K562 (cell line): ENCODE measurements at regions not wholly inside any gene's neighbourhood (a gene's known extent, or its start where the extent isn't known, plus 50 kb on each side); places are given as distances from the start of the nearest gene placed in this dataset.
A peak's percentile ranks its signal among the peaks of the same experiment; 100 is the strongest.

Experiments
- ATAC-seq: fragments of 200-7000 bp; cut with Tn5 transposase; 3 replicates; pipeline ENCODE4 v1.9.1; 2020; ENCODE audit warnings: moderate library complexity
- BruUV-seq: library from RNA; stranded (reverse); fragments of 400-500 nt; replicated peaks from 2 replicates; lab custom pipeline; 2021; lab: Mats Ljungman, UMichigan
- CTCF ChIA-PET: fragments of 300-600 bp; formaldehyde crosslinking; extraction: SDS; loops from one replicate; lab custom pipeline; 2021; ENCODE audit warnings: low intra/inter-chr PET ratio; lab: Yijun Ruan, JAX
- POLR2A ChIA-PET: fragments of 300-600, 350-650 bp; sonication (Branson Sonifier 250); formaldehyde crosslinking; extraction: SDS; loops from one replicate; lab custom pipeline; 2021; ENCODE audit warnings: antibody characterized with exemption, inconsistent platforms; lab: Yijun Ruan, JAX
- DNase-seq, 4 experiments: peaks; one replicate each; pipeline versions ENCODE4 v3.0.0 to v3.0.0-alpha.2; 2011 to 2018; ENCODE audit warnings: low spot score in 3 of 4, mixed read lengths in 3 of 4; ENCODE audit errors: extremely low read depth in 1 of 4
- FAIRE-seq: peaks from 2 replicates; lab custom pipeline; 2011; peaks lifted over from hg19 to GRCh38; lab: Jason Lieb, UNC
- H2AFZ ChIP-seq: 2 replicates; pipeline ENCODE4 v1.6.0; 2011; ENCODE audit warnings: low read depth, low read length, control low read depth, inconsistent platforms
- H3K27ac ChIP-seq: fragments of 200-600 bp; 3 replicates; pipeline ENCODE4 v1.8.0; 2011; ENCODE audit warnings: low read depth, mild to moderate bottlenecking, control low read depth, inconsistent platforms, low read length, moderate library complexity, mixed read lengths; ENCODE audit errors: extremely low read depth
- H3K27me3 ChIP-seq, 2 experiments: fragments of 300-600 bp in 1 of 2; 2 replicates in 1 of 2; 3 replicates in 1 of 2; pipeline versions ENCODE4 v1.6.0 to v1.8.0; 2011; ENCODE audit warnings: inconsistent platforms in 2 of 2, low read length in 2 of 2, mild to moderate bottlenecking in 1 of 2, mixed read lengths in 1 of 2, moderate library complexity in 1 of 2; ENCODE audit not compliant: control insufficient read depth in 2 of 2, insufficient read depth in 2 of 2
- H3K36me3 ChIP-seq: fragments of 300-600 bp; 3 replicates; pipeline ENCODE4 v1.8.0; 2011; ENCODE audit warnings: mild to moderate bottlenecking, low read length, inconsistent platforms; ENCODE audit not compliant: control insufficient read depth, insufficient read depth
- H3K4me1 ChIP-seq, 2 experiments: fragments of 200-600 bp in 1 of 2; replicated peaks in 1 of 2; 2 replicates in 1 of 2; 3 replicates in 1 of 2; pipeline versions ENCODE4 v1.5.1 to v1.8.0; 2011; ENCODE audit warnings: inconsistent platforms in 2 of 2, low read length in 2 of 2, mild to moderate bottlenecking in 1 of 2, mixed read lengths in 1 of 2, moderate library complexity in 1 of 2; ENCODE audit not compliant: control insufficient read depth in 2 of 2, insufficient read depth in 2 of 2
- H3K4me2 ChIP-seq: 2 replicates; pipeline ENCODE4 v1.6.1; 2011; ENCODE audit warnings: low read length, control low read depth, inconsistent platforms, mixed read lengths; ENCODE audit not compliant: insufficient read depth
- H3K4me3 ChIP-seq: fragments of 200-600 bp; sonication (generic), shearing (Covaris generic); 2 replicates; pipeline ENCODE4 v1.5.1; 2016; ENCODE audit warnings: control low read depth, inconsistent platforms
- H3K79me2 ChIP-seq: fragments of 200-600 bp; 3 replicates; pipeline ENCODE4 v1.8.0; 2011; ENCODE audit warnings: low read length, inconsistent platforms; ENCODE audit not compliant: control insufficient read depth, insufficient read depth
- H3K9ac ChIP-seq, 2 experiments: 2 replicates each; pipeline versions ENCODE4 v1.6.0 to v1.6.1; 2011; ENCODE audit warnings: low read depth in 2 of 2, low read length in 2 of 2, control low read depth in 1 of 2, inconsistent platforms in 1 of 2, mild to moderate bottlenecking in 1 of 2, mixed read lengths in 1 of 2; ENCODE audit not compliant: insufficient read depth in 1 of 2
- H3K9me1 ChIP-seq: one replicate; pipeline ENCODE4 v1.6.0; 2011; ENCODE audit warnings: inconsistent platforms, mild to moderate bottlenecking, low read length, moderate library complexity; ENCODE audit not compliant: control insufficient read depth, insufficient read depth
- H3K9me3 ChIP-seq: replicated peaks from 2 replicates; pipeline ENCODE4 v1.5.1; 2011; ENCODE audit warnings: low read depth, low read length, inconsistent platforms; ENCODE audit not compliant: control insufficient read depth, insufficient read depth
- H4K20me1 ChIP-seq: replicated peaks from 2 replicates; pipeline ENCODE4 v1.6.1; 2011; ENCODE audit warnings: low read length, inconsistent platforms, mixed read lengths; ENCODE audit not compliant: control insufficient read depth, insufficient read depth
- CHD4 ChIP-seq: fragments of 200-600 bp; sonication (generic); IDR thresholded peaks from 3 replicates; pipeline ENCODE4 v1.6.1; 2012; ENCODE audit warnings: low read depth, mild to moderate bottlenecking, mixed read lengths, low read length, inconsistent platforms; ENCODE audit not compliant: insufficient read depth, insufficient replicate concordance, poor library complexity, severe bottlenecking
- RBFOX2 ChIP-seq: fragments of 200-400 bp; formaldehyde crosslinking; IDR thresholded peaks from 2 replicates; pipeline ENCODE4 v1.6.1; 2017; ENCODE audit warnings: low read depth, mild to moderate bottlenecking, low read length, moderate library complexity
- ZMIZ1 ChIP-seq, 2 experiments: fragments of 150-350 bp in 1 of 2; IDR thresholded peaks; 2 replicates each; pipeline ENCODE4 v1.6.1; 2012 to 2016; ENCODE audit warnings: low read depth in 2 of 2, low read length in 2 of 2, mild to moderate bottlenecking in 1 of 2, moderate library complexity in 1 of 2
- ZNF224 ChIP-seq: sonication (generic); formaldehyde crosslinking; IDR thresholded peaks from 2 replicates; pipeline ENCODE4 v1.8.0; 2022; ENCODE audit warnings: mild to moderate bottlenecking, missing genetic modification reagents
- ZNF76 ChIP-seq: fragments of 250-450 bp; sonication (Bioruptor Pico); IDR thresholded peaks from 2 replicates; pipeline ENCODE4 v1.4.0; 2020; ENCODE audit warnings: mild to moderate bottlenecking, moderate library complexity, borderline replicate concordance
- WGBS: fragments of 100-300 bp; shearing (Covaris generic); methylation state at CpG from one replicate; pipeline ENCODE4 v1.1.6; 2016; ENCODE audit warnings: low coverage, mixed read lengths; ENCODE audit not compliant: insufficient coverage; ENCODE audit errors: missing lambda C conversion rate; 5-methylcytosine and 5-hydroxymethylcytosine counted together
- in situ Hi-C: fragments of 300-500 bp; cut with MboI; formaldehyde crosslinking; loops from 4 replicates; pipeline ENCODE4 v1.15.0; 2018; ENCODE audit warnings: inconsistent platforms, mixed read lengths
- intact Hi-C: fragments of 100-400 bp; cut with micrococcal nuclease; formaldehyde crosslinking; loops from 2 replicates; pipeline ENCODE4 v1.14.2; 2022
- TF ChIP-seq, protein P1 (sequence below): sonication (generic); IDR thresholded peaks from 2 replicates; pipeline ENCODE4 v1.6.1; 2016

GRCh38 chr1:72693899-72694298, 411.6 kb upstream of the NEGR1 start:
- Histone ChIP-seq H4K20me1 (no peaks in the 10 kb centered on the region), H3K27me3 (no peaks in the 10 kb centered on the region), H3K4me1 (no peaks in the 10 kb centered on the region), H3K36me3 (no peaks in the 10 kb centered on the region), H2AFZ (no peak overlapping the region), H3K4me3 (no peak overlapping the region), H3K79me2 (no peaks in the 10 kb centered on the region), H3K27ac (no peak overlapping the region), H3K4me2 (no peak overlapping the region), H3K9ac (no peak overlapping the region), H3K9me3 (no peaks in the 10 kb centered on the region; the same call in 1 of the 2 replicates), H3K9me1 (no peaks in the 10 kb centered on the region)
- ATAC-seq (no peak), DNase-seq (no peak), FAIRE-seq (no peak)
- 0% methylated on average over 1 of the region's 1 CpG for WGBS
- ChIA-PET POLR2A (no interaction called here), CTCF (no interaction called here)
- intact Hi-C loops (no loop called here), in situ Hi-C loops (no loop called here)
- no TSS peak for BruUV-seq
- TF ChIP-seq ZNF76 (no peak), ZMIZ1 (IDR thresholded peaks at IDR 0.05; ENCODE audit: low read depth in 2 of 2, low read length in 2 of 2) (no peak), RBFOX2 (no peak), CHD4 (no peak), ZNF224 (peak; percentile 92)
- TF ChIP-seq, protein P1, sequence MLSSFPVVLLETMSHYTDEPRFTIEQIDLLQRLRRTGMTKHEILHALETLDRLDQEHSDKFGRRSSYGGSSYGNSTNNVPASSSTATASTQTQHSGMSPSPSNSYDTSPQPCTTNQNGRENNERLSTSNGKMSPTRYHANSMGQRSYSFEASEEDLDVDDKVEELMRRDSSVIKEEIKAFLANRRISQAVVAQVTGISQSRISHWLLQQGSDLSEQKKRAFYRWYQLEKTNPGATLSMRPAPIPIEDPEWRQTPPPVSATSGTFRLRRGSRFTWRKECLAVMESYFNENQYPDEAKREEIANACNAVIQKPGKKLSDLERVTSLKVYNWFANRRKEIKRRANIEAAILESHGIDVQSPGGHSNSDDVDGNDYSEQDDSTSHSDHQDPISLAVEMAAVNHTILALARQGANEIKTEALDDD, result no peak
